ENCODE measurements at regions not wholly inside any gene's neighbourhood (a gene's known extent, or its start where the extent isn't known, plus 50 kb on each side); places are given as distances from the start of the nearest gene placed in this dataset.

DNA sequence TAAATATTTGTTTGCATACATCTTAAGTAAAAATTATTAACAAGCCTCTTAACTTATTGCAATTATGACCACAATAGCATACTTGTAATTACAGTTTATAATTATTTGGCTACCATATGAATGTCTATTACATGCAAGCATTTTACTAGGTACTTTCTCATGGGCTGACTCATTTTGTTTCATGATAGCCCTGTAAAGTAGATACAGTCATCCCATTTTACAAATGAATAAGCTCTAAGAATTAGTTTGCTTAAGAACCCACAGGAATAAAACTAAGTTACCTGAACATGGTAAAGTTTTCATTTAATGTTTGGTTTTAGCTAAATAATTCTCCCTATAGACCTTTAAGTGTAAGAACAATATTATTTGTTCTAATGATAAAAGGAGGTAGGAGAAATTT is 126.6 kb upstream of the IZUMO3 start:
- TF ChIP-seq, protein P1, sequence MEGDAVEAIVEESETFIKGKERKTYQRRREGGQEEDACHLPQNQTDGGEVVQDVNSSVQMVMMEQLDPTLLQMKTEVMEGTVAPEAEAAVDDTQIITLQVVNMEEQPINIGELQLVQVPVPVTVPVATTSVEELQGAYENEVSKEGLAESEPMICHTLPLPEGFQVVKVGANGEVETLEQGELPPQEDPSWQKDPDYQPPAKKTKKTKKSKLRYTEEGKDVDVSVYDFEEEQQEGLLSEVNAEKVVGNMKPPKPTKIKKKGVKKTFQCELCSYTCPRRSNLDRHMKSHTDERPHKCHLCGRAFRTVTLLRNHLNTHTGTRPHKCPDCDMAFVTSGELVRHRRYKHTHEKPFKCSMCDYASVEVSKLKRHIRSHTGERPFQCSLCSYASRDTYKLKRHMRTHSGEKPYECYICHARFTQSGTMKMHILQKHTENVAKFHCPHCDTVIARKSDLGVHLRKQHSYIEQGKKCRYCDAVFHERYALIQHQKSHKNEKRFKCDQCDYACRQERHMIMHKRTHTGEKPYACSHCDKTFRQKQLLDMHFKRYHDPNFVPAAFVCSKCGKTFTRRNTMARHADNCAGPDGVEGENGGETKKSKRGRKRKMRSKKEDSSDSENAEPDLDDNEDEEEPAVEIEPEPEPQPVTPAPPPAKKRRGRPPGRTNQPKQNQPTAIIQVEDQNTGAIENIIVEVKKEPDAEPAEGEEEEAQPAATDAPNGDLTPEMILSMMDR (IDR thresholded peaks at IDR 0.05; ENCODE audit: low read depth, low read length), result no peak
- TF ChIP-seq EZH2phosphoT487 (IDR thresholded peaks at IDR 0.05; ENCODE audit: low read depth), result no peak

All from OCI-LY3 (cell line).